ENCODE measurements at regions not wholly inside any gene's neighbourhood (a gene's known extent, or its start where the extent isn't known, plus 50 kb on each side); places are given as distances from the start of the nearest gene placed in this dataset.

GRCh38 chr7:145175366-145175765, 339.5 kb upstream of the TPK1 start:
- WGBS (ENCODE audit: insufficient coverage, insufficient replicate concordance, low lambda C conversion rate, missing lambda C conversion rate), result 2% methylated on average over 2 of the region's 2 CpGs
- no TSS peak for BruUV-seq (replicated peaks)
- no peaks in the 10 kb centered on the region for H3K4me1 ChIP-seq (ENCODE audit: control insufficient read depth, insufficient read depth, low read length)
- intact Hi-C loops (cut with micrococcal nuclease; ENCODE audit: unreplicated experiment), result no loop called here
- ChIA-PET RAD21 (ENCODE audit: unreplicated experiment) (no interaction called here), CTCF (no interaction called here), SMC1A (ENCODE audit: uncharacterized antibody, unreplicated experiment) (no interaction called here), POLR2A (no interaction called here)
- no peaks in the 10 kb centered on the region for H3K36me3 ChIP-seq (ENCODE audit: control insufficient read depth in 2 of 2, insufficient read depth in 2 of 2, low read length in 1 of 2)
- H4K20me1 ChIP-seq (ENCODE audit: control insufficient read depth, insufficient read depth), result no peaks in the 10 kb centered on the region
- H3K4me3 ChIP-seq, result no peak overlapping the region
- TF ChIP-seq RAD51 (IDR thresholded peaks at IDR 0.05) (no peak), CHD4 (IDR thresholded peaks at IDR 0.05) (no peak), POU2F2 (IDR thresholded peaks at IDR 0.05; ENCODE audit: borderline replicate concordance, low read depth, low read length) (no peak), TCF7 (IDR thresholded peaks at IDR 0.05; ENCODE audit: borderline replicate concordance) (no peak), NR2F1 (conservative IDR thresholded peaks at IDR 0.05) (no peak), IKZF1 (conservative IDR thresholded peaks at IDR 0.05) (no peak), SIX5 (IDR thresholded peaks at IDR 0.05; ENCODE audit: low read depth, low read length, severe bottlenecking) (no peak), NFYA (IDR thresholded peaks at IDR 0.05; ENCODE audit: borderline replicate concordance, low read depth, low read length) (no peak), IRF3 (IDR thresholded peaks at IDR 0.05) (no peak), MYB (IDR thresholded peaks at IDR 0.05; ENCODE audit: borderline replicate concordance, low read depth, low read length) (no peak), ZZZ3 (IDR thresholded peaks at IDR 0.05; ENCODE audit: control insufficient read depth, insufficient read length, low read depth) (no peak), ZNF274 (IDR thresholded peaks at IDR 0.05; ENCODE audit: insufficient read depth, insufficient read length) (no peak), ZSCAN29 (IDR thresholded peaks at IDR 0.05) (no peak), ASH2L (IDR thresholded peaks at IDR 0.05; ENCODE audit: borderline replicate concordance, low read depth) (no peak), ATF3 (IDR thresholded peaks at IDR 0.05; ENCODE audit: borderline replicate concordance, extremely low read depth, low read depth, low read length) (no peak), SMARCA5 (IDR thresholded peaks at IDR 0.05) (no peak), RAD21 (IDR thresholded peaks at IDR 0.05; ENCODE audit: insufficient read depth, low read depth, low read length) (no peak), CREM (IDR thresholded peaks at IDR 0.05; ENCODE audit: low read depth) (no peak)
- TF ChIP-seq, protein P1, sequence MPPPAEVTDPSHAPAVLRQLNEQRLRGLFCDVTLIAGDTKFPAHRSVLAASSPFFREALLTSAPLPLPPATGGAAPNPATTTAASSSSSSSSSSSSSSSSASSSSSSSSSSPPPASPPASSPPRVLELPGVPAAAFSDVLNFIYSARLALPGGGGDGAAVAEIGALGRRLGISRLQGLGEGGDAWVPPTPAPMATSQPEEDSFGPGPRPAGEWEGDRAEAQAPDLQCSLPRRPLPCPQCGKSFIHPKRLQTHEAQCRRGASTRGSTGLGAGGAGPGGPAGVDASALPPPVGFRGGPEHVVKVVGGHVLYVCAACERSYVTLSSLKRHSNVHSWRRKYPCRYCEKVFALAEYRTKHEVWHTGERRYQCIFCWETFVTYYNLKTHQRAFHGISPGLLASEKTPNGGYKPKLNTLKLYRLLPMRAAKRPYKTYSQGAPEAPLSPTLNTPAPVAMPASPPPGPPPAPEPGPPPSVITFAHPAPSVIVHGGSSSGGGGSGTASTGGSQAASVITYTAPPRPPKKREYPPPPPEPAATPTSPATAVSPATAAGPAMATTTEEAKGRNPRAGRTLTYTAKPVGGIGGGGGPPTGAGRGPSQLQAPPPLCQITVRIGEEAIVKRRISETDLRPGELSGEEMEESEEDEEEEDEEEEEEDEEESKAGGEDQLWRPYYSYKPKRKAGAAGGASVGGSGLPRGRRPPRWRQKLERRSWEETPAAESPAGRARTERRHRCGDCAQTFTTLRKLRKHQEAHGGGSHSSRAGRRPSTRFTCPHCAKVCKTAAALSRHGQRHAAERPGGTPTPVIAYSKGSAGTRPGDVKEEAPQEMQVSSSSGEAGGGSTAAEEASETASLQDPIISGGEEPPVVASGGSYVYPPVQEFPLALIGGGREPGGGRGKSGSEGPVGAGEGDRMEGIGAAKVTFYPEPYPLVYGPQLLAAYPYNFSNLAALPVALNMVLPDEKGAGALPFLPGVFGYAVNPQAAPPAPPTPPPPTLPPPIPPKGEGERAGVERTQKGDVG (CRISPR knock-in tag; IDR thresholded peaks at IDR 0.05), result no peak
- TF ChIP-seq, protein P2, sequence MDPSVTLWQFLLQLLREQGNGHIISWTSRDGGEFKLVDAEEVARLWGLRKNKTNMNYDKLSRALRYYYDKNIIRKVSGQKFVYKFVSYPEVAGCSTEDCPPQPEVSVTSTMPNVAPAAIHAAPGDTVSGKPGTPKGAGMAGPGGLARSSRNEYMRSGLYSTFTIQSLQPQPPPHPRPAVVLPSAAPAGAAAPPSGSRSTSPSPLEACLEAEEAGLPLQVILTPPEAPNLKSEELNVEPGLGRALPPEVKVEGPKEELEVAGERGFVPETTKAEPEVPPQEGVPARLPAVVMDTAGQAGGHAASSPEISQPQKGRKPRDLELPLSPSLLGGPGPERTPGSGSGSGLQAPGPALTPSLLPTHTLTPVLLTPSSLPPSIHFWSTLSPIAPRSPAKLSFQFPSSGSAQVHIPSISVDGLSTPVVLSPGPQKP (IDR thresholded peaks at IDR 0.05; ENCODE audit: low read depth, low read length), result no peak
- in situ Hi-C loops (cut with MboI), result no loop called here
- no peak for FAIRE-seq
- no peak for ATAC-seq
- H3K9me3 ChIP-seq (replicated peaks; ENCODE audit: control insufficient read depth, insufficient read depth, low read length), result no peaks in the 10 kb centered on the region
- H3K27me3 ChIP-seq (replicated peaks in 1 of 2; ENCODE audit: control insufficient read depth in 2 of 2, insufficient read depth in 2 of 2, low read length in 1 of 2), result no peaks in the 10 kb centered on the region
- DNase-seq (ENCODE audit: low read depth, low spot score), result no peak
- H2AFZ ChIP-seq (ENCODE audit: control insufficient read depth, low read depth, low read length), result no peak overlapping the region
- H3K27ac ChIP-seq (ENCODE audit: control insufficient read depth, insufficient read depth), result no peak overlapping the region
- no peaks in the 10 kb centered on the region for H3K79me2 ChIP-seq (ENCODE audit: control insufficient read depth, insufficient read depth, low read length)
- H3K4me2 ChIP-seq (ENCODE audit: control insufficient read depth, insufficient read depth), result no peak overlapping the region
- no peak overlapping the region for H3K9ac ChIP-seq (ENCODE audit: control insufficient read depth, insufficient read depth, low read length)
